Sciatic nerve (tissue), 2 donors: ENCODE measurements at regions not wholly inside any gene's neighbourhood (a gene's known extent, or its start where the extent isn't known, plus 50 kb on each side); places are given as distances from the start of the nearest gene placed in this dataset.

Experiments used
- ATAC-seq: fragments of 200-7000 bp; cut with Tn5 transposase; one replicate; pipeline ENCODE4 v1.9.1; 2020; ENCODE audit warnings: mild to moderate bottlenecking, moderate library complexity
- DNase-seq: peaks from one replicate; pipeline ENCODE4 v3.0.0-alpha.2; 2020; ENCODE audit warnings: low spot score
- intact Hi-C: fragments of 100-400 bp; cut with DNase I; formaldehyde crosslinking; loops from one replicate; pipeline ENCODE4 v1.14.2; 2022
- donor health status: DM: no; HTN: no; CAD: no.
- donor health status: DM: no; HTN: no; CAD: no.

DNA sequence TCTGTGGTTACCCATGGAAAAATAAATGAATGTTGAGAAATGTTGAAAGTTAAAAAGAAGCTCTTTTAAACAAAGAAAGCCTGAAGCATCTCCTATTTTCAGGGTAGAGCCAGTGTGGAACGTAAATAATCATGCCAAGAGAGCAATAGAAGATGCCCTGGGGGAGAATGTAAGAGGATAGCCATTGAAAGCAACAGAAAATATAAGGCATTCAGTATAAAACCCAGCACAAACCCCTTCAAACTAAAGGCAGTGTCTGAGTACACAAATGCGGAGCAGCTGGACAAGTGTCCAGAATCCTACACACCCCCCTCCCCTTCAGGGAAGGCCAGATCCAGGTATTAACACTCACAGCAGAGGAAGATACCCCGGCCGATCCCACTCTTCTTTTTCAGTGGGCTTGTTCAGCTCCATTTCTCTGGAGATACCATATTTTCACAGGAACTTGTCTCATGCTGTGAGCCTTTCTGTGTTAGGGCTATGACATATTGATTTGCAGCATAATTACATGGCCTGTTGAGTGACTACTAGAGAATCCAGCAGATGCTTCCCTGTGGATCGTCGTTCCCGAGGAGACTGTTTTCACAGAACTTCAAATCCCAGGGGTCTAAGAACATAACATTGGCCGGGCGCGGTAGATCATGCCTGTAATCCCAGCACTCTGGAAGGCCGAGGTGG lies 101.2 kb downstream of the PLK2 start:
- intact Hi-C loops, result no loop called here
- DNase-seq (no peak), ATAC-seq (no peak)

DNA sequence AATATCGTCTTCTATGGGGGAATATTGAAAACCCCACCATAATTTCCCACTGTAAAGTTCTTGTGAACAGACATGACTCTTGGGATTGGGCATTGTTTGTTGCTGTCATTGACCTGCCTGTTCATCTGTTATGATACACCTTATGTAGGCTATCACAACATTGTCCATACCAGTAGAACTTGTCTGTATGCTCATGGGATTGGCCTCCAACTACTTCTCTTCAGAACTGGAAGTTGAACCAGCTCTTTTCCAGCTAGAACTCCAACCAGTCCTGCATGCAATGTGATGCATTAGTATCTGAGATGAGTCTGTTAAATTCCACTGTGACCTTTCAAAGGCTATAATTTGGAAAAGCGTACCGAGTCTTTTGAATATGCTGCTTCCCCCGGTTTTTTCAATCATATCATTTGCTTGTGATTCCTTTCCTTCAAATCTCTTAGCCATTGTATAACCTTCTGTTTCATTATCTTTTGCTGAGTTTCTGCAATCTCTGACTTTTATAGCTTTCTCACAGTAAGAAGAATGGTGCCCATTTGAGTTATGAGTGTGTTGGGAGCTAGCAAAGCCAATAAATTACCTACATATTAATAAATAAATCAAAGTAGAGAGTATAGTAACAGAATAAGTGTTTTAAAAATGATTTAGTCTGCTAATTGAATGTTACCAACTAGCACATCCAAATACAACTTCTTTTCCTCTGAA lies 101.9 kb downstream of the PLK2 start:
- no peak for DNase-seq
- intact Hi-C loops, result no loop called here
- ATAC-seq, result no peak

DNA sequence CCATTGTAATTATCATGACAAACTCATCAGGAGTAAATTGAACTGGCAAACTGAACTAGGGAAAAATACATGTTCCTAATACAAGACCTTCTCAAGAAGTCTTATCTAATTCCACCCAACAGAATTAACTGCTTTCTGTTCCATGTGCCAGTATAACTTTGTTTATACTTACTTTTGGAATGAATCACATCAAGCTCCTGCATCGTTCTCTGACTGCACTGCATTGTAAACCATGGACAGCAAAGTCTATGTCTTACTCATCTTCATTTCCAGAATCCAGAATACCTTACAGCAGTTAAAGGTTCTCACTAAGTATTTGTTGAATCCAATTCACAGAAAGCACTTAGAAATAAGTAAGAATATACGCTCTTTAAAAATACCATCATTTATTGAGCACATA lies 102.8 kb downstream of the PLK2 start:
- DNase-seq (no peak), ATAC-seq (no peak)
- intact Hi-C loops, result no loop called here

DNA sequence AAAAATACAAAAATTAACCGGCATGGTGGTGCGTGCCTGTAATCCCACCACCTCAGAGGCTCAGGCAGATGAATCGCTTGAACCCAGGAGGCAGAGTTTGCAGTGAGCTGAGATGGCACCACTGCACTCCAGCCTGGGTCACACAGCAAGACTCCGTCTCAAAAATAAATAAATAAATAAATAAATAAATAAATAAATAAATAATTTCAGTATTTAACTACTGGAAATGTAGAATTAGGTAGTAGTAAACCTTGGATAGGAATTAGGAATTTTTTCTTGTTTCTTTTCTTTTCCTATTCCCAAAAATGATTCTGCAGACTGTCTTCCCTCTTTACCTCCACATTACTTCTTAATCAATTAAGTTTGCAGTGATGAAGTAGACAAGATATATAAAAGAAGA lies 103.2 kb downstream of the PLK2 start:
- intact Hi-C loops, result no loop called here
- DNase-seq, result no peak
- ATAC-seq, result no peak

DNA sequence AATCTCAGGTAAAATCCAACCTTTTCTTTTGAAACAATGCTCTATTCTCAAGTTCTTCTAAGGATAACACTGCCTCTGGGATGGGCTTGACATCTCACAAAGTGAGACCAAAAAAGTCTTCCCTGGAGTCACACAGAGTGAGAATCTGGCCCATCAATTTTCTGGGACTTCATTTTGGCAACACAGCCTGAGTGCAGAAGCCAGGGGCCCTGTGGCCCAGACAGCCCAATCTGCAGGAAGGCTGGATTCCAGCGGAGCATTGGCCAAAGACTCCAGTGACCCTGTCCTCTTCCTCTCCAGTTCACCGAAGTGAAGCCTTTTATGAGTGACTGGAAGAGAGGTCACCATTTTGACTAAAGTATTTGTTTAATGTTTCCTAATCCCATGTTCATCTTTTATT lies 105.1 kb downstream of the PLK2 start:
- intact Hi-C loops, result no loop called here
- no peak for ATAC-seq

DNA sequence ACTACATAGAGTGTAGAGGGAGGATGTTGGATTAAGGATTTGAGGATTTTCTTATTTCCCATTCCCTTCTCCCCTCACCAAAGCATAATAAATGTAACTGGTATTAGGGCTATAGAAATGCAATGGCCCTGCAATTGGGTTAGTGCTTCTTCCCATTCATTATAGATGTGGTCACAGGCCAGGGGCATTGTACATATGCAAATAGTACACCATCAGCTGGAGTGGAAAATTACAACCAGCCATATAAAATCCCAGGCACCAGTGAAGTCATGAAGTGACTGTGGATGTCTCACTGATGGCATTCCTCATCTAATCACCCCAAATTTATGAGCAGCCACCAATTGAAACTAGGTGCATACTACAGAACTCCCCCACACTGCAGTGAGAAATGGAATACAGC lies 105.9 kb downstream of the PLK2 start:
- intact Hi-C loops, result no loop called here
- no peak for ATAC-seq

More for the DNA sequence above, 105.1 kb downstream of the PLK2 start:
- DNase-seq, result no peak

DNA sequence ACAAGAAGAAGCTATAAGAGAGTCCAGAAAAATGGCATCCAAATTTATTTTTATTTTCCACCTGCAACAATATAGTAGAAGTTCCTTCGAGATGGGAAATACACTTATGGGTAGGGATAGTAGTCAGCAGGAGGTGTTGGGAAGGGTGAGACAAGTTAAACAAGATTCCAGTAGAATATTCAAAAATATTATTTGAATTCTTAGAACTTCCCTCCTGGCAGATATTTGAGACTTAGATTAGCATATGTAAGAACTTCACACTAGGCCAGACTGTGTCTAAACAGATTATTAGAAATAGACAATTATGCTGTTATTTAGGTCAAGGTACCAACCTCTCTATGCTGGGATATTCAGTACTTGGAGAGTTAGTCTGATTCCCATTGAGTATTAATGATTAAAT lies 108.7 kb downstream of the PLK2 start:
- DNase-seq (no peak), ATAC-seq (no peak)
- intact Hi-C loops, result no loop called here

More for the DNA sequence above, 105.9 kb downstream of the PLK2 start:
- DNase-seq, result no peak

DNA sequence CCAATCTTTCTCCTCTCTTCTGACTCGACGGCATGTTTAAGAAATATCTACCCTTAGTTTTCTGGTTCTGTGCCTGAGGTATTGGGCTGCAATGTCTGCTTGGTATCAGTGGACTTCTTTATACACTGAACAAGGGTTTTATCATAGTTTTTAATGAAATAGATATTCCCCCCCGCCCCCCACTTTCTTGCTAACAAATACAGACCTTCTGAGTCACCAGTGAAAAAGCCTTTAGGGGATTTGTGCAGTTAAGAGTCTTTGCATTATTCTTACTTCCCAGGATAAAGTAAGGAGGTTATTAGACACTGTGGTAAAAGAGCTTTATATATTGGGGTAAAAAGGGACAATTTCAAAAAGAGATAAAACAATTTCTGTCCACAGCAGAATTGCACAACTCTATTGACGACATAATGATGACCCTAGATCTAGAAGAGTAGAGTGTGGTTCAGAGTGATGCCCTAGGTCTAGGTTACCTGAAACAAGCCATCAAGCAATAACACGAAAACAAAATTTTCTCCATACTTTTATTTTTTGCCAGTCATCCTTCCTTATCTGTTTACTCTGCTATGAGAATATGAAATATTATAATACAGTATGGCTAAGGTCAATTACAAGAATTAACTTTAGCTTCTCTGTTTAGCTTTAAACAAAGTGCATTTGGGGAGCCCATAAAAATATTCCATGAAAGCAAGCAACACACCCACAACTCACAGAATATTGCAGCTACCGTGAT lies 110.7 kb downstream of the PLK2 start:
- intact Hi-C loops, result no loop called here
- DNase-seq (no peak), ATAC-seq (no peak)

DNA sequence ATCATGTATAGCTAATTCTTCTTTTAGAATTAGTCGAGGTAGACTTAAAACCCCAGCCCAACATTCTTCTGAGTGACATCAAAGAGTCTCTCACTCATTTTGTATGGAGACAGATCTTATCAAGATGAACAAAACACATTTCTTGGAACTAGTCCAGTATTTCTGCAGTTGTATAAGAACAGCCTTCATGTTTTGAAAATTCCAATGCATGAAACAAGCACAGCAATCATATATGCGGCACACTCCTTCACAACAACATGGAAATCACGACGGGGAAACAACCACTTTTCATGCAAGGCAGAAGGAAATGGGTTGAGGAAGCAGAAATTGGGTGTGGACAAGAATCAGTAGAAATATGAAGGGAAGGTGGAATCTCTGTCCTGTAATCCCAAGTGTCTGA lies 113.8 kb downstream of the PLK2 start:
- no peak for DNase-seq
- intact Hi-C loops, result no loop called here
- ATAC-seq, result no peak

DNA sequence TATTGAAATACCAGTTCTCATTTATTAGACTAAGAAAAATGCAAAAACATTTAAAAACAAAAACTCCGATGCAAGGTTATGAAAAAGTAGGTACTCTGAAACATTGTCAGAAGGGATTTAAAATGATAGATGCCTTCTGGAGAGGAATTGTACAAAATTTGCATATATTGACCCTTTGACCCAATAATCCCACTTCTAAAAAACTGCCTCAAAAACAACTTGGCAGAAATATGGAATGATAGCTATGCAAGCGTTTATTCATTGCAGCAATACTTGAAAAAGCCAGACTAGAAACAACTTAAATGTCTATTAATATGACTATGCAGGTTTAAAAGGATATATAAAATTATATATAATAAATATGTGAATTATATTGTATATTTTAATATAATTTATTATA lies 118.4 kb downstream of the PLK2 start:
- DNase-seq (no peak), ATAC-seq (no peak)
- intact Hi-C loops, result no loop called here

DNA sequence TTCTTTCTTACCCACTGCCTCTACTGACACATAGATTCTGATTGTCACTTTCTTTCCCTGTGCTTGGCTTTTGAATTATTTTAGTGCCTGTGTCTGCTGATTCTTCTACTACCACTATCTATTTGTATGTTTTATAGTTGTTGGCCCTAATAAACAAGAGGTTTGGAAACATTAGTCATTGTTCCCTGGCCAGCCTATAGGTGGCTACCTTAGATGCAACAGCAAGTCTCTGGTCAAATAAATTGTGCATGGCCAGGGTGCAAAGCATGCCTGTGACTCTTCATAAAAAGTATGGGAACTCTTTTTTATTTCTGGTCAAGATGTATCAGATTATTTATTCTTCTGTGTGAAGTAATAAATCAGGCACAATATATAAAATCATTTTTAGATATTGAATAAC lies 124.4 kb downstream of the PLK2 start:
- DNase-seq (no peak), ATAC-seq (no peak)
- intact Hi-C loops, result no loop called here

DNA sequence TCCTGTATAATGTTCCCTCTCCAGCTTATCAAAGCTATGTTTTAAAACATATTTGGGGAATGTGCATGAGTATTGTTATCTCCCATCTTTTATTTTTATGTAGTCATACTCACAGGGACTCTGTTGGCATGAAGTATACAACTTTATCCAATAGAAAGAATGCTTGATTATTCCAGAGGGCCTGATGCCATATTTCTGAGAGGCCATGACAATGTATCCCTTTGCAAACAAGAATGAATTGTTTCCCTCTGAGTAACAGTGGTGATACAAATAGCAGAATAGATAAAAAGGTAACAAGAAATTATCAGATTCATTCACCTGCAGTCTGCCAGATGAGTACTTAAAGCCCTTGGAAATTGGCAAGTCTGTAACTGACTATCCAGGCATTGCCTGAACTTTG lies 125.9 kb downstream of the PLK2 start:
- no peak for DNase-seq
- no peak for ATAC-seq
- intact Hi-C loops, result no loop called here

DNA sequence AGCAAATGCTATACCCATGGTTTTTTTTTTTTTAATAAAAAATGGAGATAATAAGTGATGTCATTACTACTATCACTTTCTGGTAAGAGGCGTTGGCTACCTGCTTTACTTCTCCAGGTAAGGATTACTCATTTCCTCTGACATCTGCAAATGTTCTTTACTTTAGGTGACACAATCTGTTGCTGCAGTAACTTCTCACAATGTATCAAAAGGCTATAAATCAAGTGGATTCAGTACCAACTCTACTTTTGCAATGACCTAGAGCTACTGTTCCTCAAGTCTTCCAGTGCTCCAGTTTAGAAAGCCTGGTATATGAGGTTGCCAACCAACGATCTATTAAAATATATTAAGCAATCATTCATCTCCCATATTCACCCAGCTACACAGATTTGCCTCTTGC lies 129.1 kb downstream of the PLK2 start:
- intact Hi-C loops, result no loop called here
- no peak for ATAC-seq
- no peak for DNase-seq

DNA sequence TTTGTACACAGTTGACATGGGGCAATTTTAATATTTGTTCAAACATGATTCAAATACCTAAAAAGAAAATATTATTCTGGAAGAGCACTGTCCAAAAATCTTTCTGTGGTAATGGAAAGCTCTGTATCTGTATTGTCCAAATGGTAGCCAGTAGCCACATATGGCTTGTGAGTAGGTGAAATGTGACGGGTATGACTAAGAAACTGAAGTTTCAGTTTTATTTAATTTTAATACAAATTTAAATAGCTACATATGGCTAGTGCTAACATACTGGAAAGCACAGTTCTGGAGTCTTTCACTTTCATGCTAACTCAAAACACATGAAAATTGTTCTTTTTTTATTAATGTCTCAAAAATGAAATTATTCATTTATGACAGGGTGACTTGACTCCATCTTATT lies 132.6 kb downstream of the PLK2 start:
- ATAC-seq (no peak), DNase-seq (no peak)
- intact Hi-C loops, result no loop called here

DNA sequence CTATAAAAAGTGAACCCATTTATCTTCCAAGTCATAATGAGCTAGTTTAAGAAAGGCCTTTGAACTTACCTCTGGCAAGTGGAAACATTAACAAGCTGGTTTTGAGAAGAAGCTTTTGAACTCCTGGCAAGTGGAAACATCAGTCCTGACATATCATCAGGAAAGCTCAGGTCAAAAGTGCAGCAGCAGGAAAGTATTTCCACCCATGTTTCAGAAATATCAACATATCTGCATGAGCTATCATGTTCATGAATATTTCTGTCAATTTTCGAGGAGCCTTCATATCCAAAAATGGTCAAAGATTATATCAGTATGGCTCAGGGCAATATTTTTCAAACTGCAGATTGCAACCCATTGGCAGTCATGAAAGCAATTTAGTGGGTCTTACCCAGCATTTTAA lies 133.9 kb downstream of the PLK2 start:
- intact Hi-C loops, result no loop called here
- DNase-seq (no peak), ATAC-seq (no peak)

DNA sequence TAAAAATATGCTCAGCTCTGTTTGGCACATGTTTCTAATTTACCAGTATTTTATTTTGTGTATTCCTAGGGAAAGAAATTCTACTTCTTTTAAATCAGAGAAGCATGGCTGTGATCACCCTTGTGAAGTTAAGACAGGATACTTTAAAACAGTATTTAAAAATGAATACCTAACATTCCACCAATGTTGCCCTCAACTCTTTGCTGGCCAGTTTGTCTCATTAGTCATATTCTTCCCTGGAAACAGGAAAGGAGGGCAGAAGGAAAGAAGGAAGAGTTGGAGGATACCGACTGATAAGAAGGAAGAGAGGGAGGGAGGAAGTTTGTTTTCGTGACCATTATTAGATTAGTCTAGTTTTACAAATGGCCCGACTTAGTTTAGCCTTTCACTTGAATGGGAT lies 137.4 kb downstream of the PLK2 start:
- intact Hi-C loops, result no loop called here
- no peak for ATAC-seq
- DNase-seq, result no peak

DNA sequence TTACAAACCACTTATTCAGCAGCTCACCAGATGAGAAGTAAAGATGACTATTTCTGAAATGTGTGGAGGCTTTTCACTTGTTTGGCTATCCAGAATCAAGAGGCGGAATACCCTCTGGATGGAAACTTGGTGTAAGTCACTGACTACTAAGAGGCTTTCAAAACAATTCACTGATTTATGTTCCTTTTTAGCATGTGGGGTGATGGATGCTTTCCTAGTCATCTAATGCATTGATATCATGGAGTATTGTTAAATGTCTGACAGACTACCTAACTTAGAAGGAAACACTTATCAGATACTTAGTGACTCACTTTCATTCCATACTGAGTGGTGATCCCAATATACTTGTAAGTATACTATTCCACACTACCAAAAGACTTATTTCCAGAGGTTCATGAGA lies 141.4 kb downstream of the PLK2 start:
- DNase-seq (no peak), ATAC-seq (no peak)
- intact Hi-C loops, result no loop called here

DNA sequence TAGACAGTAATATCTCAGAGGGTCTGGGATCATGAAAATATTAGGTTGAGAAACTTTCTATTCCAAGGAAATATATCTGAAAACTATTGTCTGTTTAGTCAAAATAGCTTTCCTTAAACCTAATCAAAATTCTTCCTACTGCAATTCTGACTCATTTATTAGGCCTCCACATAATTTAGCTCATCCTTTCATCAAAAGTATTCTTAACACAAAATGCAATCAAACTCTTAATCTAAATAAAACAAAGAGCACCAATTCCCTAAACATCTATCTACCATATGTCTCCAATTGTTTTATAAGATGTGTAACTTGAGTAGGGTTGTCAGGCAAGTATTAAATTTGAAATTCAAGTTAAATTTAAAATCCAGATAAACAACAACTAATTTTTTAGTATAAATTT lies 142.1 kb downstream of the PLK2 start:
- intact Hi-C loops, result no loop called here
- no peak for ATAC-seq
- no peak for DNase-seq

DNA sequence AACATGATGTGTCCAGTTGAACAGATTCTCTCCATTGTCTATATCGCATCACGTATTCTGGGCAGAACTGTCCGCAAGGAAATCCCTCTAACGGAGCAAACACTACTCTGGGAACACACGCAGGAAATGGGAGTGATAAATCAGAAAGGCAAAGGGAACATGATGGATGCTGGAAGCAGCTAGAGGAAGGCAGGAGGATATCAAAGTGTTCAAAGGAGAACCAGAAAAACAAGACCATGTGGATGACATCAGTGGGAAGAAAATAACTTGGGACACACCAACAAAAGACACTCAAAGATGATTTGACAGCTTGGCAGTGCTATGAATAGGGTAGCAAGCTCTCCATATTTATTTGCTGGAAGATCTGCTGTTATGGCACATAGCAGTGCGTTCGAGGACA lies 142.9 kb downstream of the PLK2 start:
- intact Hi-C loops, result no loop called here
- no peak for DNase-seq
- ATAC-seq, result no peak

DNA sequence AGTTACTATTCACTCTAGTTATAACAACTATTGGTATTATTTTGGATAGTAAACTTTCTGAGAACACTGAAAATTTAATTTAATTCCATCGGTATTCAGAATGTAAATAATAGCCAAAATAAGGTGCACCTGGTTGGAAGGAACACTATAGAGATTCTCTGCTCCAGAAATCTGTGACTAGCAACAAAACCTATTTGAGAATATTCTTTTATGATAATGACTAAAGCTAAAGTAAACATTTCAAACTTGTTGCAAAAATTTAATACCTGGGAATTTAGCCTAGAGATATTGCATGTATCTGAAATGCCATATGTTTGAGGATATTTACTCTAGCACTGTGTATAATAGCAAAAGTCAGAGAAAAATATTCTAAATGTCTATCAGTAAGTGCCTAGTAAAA lies 144.1 kb downstream of the PLK2 start:
- ATAC-seq, result no peak
- intact Hi-C loops, result no loop called here
- DNase-seq, result no peak
